Esophagus squamous epithelium (tissue), 5 donors: ENCODE measurements at regions not wholly inside any gene's neighbourhood (a gene's known extent, or its start where the extent isn't known, plus 50 kb on each side); places are given as distances from the start of the nearest gene placed in this dataset.

Experiments
- DNase-seq: peaks from one replicate; lab custom pipeline; 2025; lab: John Stamatoyannopoulos, UW
- H3K27ac ChIP-seq, 4 donors: fragments of 200-600 bp; sonication (generic); one replicate each; pipeline ENCODE4 v1.5.1; 2016 to 2019; ENCODE audit warnings: mild to moderate bottlenecking in 1 of 4
- H3K27me3 ChIP-seq, 4 donors: fragments of 200-600 bp; sonication (generic); 1 replicate in 3 of 4; 2 replicates in 1 of 4; pipeline versions ENCODE4 v1.5.1 to v1.6.0; 2017 to 2021; ENCODE audit warnings: antibody characterized with exemption in 1 of 4
- H3K36me3 ChIP-seq, 3 donors: fragments of 200-600 bp; sonication (generic); one replicate each; pipeline ENCODE4 v1.5.1; 2016 to 2019
- H3K4me1 ChIP-seq, 3 donors: fragments of 200-600 bp; sonication (generic); one replicate each; pipeline ENCODE4 v1.5.1; 2017 to 2019
- H3K4me3 ChIP-seq, 4 donors: fragments of 200-600 bp; sonication (generic); 1 replicate in 3 of 4; 2 replicates in 1 of 4; pipeline ENCODE4 v1.5.1; 2016 to 2019; ENCODE audit warnings: mild to moderate bottlenecking in 2 of 4, moderate library complexity in 1 of 4
- H3K9me3 ChIP-seq, 3 donors: fragments of 200-600 bp; sonication (generic); one replicate each; pipeline ENCODE4 v1.5.1; 2016 to 2019
- CTCF ChIP-seq, 6 experiments: fragments of 450-650 bp in 4 of 6; fragments of 200-600 bp in 2 of 6; sonication (generic) in 2 of 6; IDR thresholded peaks; one replicate each; pipeline ENCODE4 v1.5.1; 2016 to 2019; ENCODE audit warnings: antibody characterized with exemption in 6 of 6, mild to moderate bottlenecking in 4 of 6, moderate library complexity in 4 of 6
- POLR2A ChIP-seq, 4 donors: fragments of 450-650 bp; IDR thresholded peaks; one replicate each; pipeline ENCODE4 v1.6.1; 2017; ENCODE audit warnings: antibody characterized with exemption in 4 of 4, mild to moderate bottlenecking in 4 of 4, moderate library complexity in 3 of 4
- WGBS, 2 donors: methylation state at CpG; one replicate each; pipeline ENCODE4 v1.1.5; 2018; 5-methylcytosine and 5-hydroxymethylcytosine counted together
- intact Hi-C: fragments of 100-400 bp; cut with DNase I; formaldehyde crosslinking; loops from one replicate; pipeline ENCODE4 v1.15.0; 2022
- donor health status: DM: yes; HTN: yes; CAD: no.

GRCh38 chr18:28880856-28881255 lies 703.9 kb upstream of the CDH2 start:
- no peak overlapping the region for H3K4me3 ChIP-seq
- H3K36me3 ChIP-seq, result no peaks in the 10 kb centered on the region
- TF ChIP-seq CTCF (IDR thresholded peaks at IDR 0.05), result no peak
- H3K9me3 ChIP-seq, result no peaks in the 10 kb centered on the region
- intact Hi-C loops, result no loop called here
- 83 to 85% methylated on average over 4 of the region's 4 CpGs for WGBS, 2 donors
- H3K4me1 ChIP-seq, result no peaks in the 10 kb centered on the region
- no peaks in the 10 kb centered on the region for H3K27me3 ChIP-seq
- H3K27ac ChIP-seq, result no peak overlapping the region
- DNase-seq, result no peak

- 24 to 53% methylated on average over 1 of the region's 1 CpG for WGBS, 2 donors
- no peaks in the 10 kb centered on the region for H3K36me3 ChIP-seq
- H3K4me3 ChIP-seq, result no peak overlapping the region
- intact Hi-C loops, result no loop called here
- DNase-seq, result no peak
- no peaks in the 10 kb centered on the region for H3K9me3 ChIP-seq
- no peak overlapping the region for H3K27ac ChIP-seq
- TF ChIP-seq CTCF (IDR thresholded peaks at IDR 0.05) (no peak), POLR2A (IDR thresholded peaks at IDR 0.05) (no peak)
- H3K4me1 ChIP-seq, result no peaks in the 10 kb centered on the region
- H3K27me3 ChIP-seq, result no peaks in the 10 kb centered on the region
Measured at GRCh38 chr18:28875059-28875458, 698.1 kb upstream of the CDH2 start.

- Histone ChIP-seq H3K27me3 (no peaks in the 10 kb centered on the region), H3K4me3 (no peak overlapping the region), H3K9me3 (no peaks in the 10 kb centered on the region), H3K4me1 (no peaks in the 10 kb centered on the region), H3K36me3 (no peaks in the 10 kb centered on the region), H3K27ac (no peak overlapping the region)
- DNase-seq, result no peak
- TF ChIP-seq POLR2A (IDR thresholded peaks at IDR 0.05) (no peak), CTCF (IDR thresholded peaks at IDR 0.05) (no peak)
- WGBS, 2 donors, result 19 to 27% methylated on average over 2 of the region's 2 CpGs
- intact Hi-C loops, result no loop called here
Measured at GRCh38 chr18:28863396-28863795, 686.5 kb upstream of the CDH2 start.

GRCh38 chr18:28858248-28858647 lies 681.3 kb upstream of the CDH2 start:
- intact Hi-C loops, result no loop called here
- H3K9me3 ChIP-seq, result no peaks in the 10 kb centered on the region
- no peaks in the 10 kb centered on the region for H3K36me3 ChIP-seq
- no peak for TF ChIP-seq CTCF (IDR thresholded peaks at IDR 0.05)
- TF ChIP-seq POLR2A (IDR thresholded peaks at IDR 0.05), result no peak
- no peak overlapping the region for H3K4me3 ChIP-seq
- no peaks in the 10 kb centered on the region for H3K4me1 ChIP-seq
- no peaks in the 10 kb centered on the region for H3K27me3 ChIP-seq
- no peak for DNase-seq
- 55 to 56% methylated on average over 1 of the region's 1 CpG for WGBS, 2 donors
- no peak overlapping the region for H3K27ac ChIP-seq

DNA sequence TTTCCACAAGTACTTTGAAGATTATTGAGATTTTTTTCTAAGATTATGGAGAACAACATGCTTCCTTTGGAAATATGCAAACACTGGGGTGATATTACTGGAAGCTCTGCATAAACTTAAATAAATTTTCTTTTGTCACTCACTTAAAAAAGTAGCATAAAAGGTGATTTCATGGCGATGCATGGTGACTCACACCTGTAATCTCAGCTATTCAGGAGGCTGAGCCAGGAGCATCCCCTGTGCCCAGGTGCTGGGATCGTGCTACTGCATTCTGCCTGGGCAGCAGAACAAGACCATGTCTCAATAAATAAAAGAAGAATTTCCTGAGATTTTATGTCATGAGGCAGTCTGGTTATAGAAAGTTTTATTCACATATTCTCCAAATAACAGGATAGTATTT lies 679.1 kb upstream of the CDH2 start:
- intact Hi-C loops, result no loop called here
- DNase-seq, result no peak
- Histone ChIP-seq H3K27me3 (no peaks in the 10 kb centered on the region), H3K4me1 (no peaks in the 10 kb centered on the region), H3K27ac (no peak overlapping the region), H3K36me3 (no peaks in the 10 kb centered on the region), H3K9me3 (no peaks in the 10 kb centered on the region), H3K4me3 (no peak overlapping the region)
- 47 to 50% methylated on average over 2 of the region's 2 CpGs for WGBS, 2 donors
- no peak for TF ChIP-seq POLR2A (IDR thresholded peaks at IDR 0.05)
- TF ChIP-seq CTCF (IDR thresholded peaks at IDR 0.05), result no peak
